Sigmoid colon (tissue), 6 donors: ENCODE measurements at regions not wholly inside any gene's neighbourhood (a gene's known extent, or its start where the extent isn't known, plus 50 kb on each side); places are given as distances from the start of the nearest gene placed in this dataset.

Experiments used
- DNase-seq: peaks from one replicate; pipeline ENCODE4 v3.0.0-alpha.2; 2019
- H3K27ac ChIP-seq, 4 donors: fragments of 200-600 bp; sonication (generic); one replicate each; pipeline ENCODE4 v1.5.1; 2016 to 2019; ENCODE audit warnings: mild to moderate bottlenecking in 1 of 4
- H3K27me3 ChIP-seq, 3 donors: fragments of 200-600 bp; sonication (generic); one replicate each; pipeline ENCODE4 v1.5.1; 2019; ENCODE audit warnings: mild to moderate bottlenecking in 1 of 3
- H3K36me3 ChIP-seq, 4 donors: fragments of 200-600 bp; sonication (generic); one replicate each; pipeline ENCODE4 v1.5.1; 2016 to 2019
- H3K4me1 ChIP-seq, 4 donors: fragments of 200-600 bp; sonication (generic); one replicate each; pipeline ENCODE4 v1.5.1; 2017 to 2019
- H3K4me3 ChIP-seq, 4 donors: fragments of 200-600 bp; sonication (generic); one replicate each; pipeline ENCODE4 v1.5.1; 2017 to 2019; ENCODE audit warnings: mild to moderate bottlenecking in 2 of 4, moderate library complexity in 1 of 4
- H3K9me3 ChIP-seq, 4 donors: fragments of 200-600 bp in 3 of 4; sonication (generic) in 3 of 4; one replicate each; pipeline versions ENCODE4 v1.5.1 to v1.6.1; 2013 to 2019
- EP300 ChIP-seq, 4 donors: sonication (generic); formaldehyde crosslinking; IDR thresholded peaks; one replicate each; pipeline ENCODE4 v1.6.1; 2017; ENCODE audit warnings: antibody characterized with exemption in 4 of 4
- POLR2A ChIP-seq, 2 donors: fragments of 450-650 bp; IDR thresholded peaks; one replicate each; pipeline ENCODE4 v1.6.1; 2016; ENCODE audit warnings: antibody characterized with exemption in 2 of 2, mild to moderate bottlenecking in 2 of 2, moderate library complexity in 2 of 2
- POLR2AphosphoS5 ChIP-seq, 4 donors: sonication (generic); formaldehyde crosslinking; IDR thresholded peaks; one replicate each; pipeline ENCODE4 v1.6.1; 2017; ENCODE audit warnings: antibody characterized with exemption in 4 of 4
- WGBS, 2 donors: extraction: QIAGEN DNeasy Blood & Tissue Kit; methylation state at CpG; one replicate each; pipeline ENCODE4 v1.1.7; 2013; 5-methylcytosine and 5-hydroxymethylcytosine counted together
- intact Hi-C: fragments of 100-400 bp; cut with DNase I; formaldehyde crosslinking; loops from one replicate; pipeline ENCODE4 v1.15.1; 2023
- TF ChIP-seq, protein P1 (sequence below), 4 experiments: fragments of 450-650 bp in 3 of 4; fragments of 200-600 bp in 1 of 4; IDR thresholded peaks; one replicate each; pipeline ENCODE4 v1.5.1; 2016 to 2019; ENCODE audit warnings: antibody characterized with exemption in 4 of 4, mild to moderate bottlenecking in 3 of 4, moderate library complexity in 2 of 4
- donor health status: healthy with polysubstance abuse.
- donor health status: healthy.

DNA sequence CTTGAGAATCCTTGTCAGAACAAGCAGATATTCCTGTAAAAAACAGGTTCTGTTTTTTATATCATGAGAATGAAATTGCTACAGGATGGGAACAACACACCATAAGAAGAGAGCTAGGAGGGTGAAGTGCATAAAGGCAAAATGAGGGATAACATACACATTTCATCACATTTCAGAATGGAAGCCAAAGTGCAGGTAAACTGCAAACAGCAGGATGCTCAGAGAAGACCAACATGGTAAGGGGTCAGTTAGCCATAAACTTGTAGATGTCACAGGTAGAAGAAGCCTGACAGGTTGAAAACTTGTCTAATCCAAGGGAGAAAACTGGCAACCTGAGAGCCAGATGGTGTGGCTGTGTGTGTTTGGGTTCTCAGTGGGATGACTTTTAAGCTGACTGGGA is 88.9 kb upstream of the FAT1 start:
- Histone ChIP-seq H3K4me1 (peaks cover 0 to under 1% (median 0%) of the 10 kb centered on the region in 4 donors), H3K36me3 (no peaks in the 10 kb centered on the region), H3K27me3 (no peaks in the 10 kb centered on the region), H3K27ac (no peak overlapping the region), H3K9me3 (no peaks in the 10 kb centered on the region), H3K4me3 (no peak overlapping the region)
- TF ChIP-seq, protein P1, sequence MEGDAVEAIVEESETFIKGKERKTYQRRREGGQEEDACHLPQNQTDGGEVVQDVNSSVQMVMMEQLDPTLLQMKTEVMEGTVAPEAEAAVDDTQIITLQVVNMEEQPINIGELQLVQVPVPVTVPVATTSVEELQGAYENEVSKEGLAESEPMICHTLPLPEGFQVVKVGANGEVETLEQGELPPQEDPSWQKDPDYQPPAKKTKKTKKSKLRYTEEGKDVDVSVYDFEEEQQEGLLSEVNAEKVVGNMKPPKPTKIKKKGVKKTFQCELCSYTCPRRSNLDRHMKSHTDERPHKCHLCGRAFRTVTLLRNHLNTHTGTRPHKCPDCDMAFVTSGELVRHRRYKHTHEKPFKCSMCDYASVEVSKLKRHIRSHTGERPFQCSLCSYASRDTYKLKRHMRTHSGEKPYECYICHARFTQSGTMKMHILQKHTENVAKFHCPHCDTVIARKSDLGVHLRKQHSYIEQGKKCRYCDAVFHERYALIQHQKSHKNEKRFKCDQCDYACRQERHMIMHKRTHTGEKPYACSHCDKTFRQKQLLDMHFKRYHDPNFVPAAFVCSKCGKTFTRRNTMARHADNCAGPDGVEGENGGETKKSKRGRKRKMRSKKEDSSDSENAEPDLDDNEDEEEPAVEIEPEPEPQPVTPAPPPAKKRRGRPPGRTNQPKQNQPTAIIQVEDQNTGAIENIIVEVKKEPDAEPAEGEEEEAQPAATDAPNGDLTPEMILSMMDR (IDR thresholded peaks at IDR 0.05) = no peak
- TF ChIP-seq EP300 (IDR thresholded peaks at IDR 0.05) (no peak), POLR2AphosphoS5 (IDR thresholded peaks at IDR 0.05) (no peak), POLR2A (IDR thresholded peaks at IDR 0.05) (no peak)
- DNase-seq = no peak
- intact Hi-C loops = no loop called here

DNA sequence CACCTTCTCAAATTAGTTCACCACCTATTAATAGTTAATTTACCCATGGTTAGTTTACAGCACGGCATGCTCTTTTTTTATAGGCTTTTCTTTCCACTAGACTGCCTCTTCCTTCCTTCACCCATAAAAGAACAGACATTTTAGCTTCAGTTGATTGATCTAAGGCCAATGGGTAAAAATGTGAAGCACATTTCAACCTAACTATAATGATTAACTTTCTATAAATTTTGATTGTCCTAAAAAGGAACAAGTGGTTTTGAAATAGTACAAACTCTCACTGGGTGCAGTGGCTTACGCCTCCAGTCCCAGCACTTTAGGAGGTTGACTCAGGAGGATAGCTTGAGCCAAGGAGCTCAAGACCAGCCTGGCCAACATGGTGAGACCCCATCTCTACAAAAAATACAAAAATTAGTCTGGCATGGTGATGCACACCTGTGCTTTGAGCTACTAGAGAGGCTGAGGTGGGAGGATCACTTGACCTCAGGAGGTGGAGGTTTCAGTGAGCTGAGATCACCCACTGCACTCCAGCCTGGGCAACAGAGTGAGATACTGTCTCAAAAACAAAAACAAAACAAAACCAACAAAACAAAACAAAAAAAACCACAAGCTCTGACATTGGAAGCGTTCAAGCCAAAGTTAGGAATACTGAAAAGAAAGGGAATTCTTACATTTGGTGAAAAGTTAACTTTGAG is 89.9 kb upstream of the FAT1 start:
- Histone ChIP-seq H3K4me3 (no peak overlapping the region), H3K27ac (no peak overlapping the region), H3K27me3 (no peaks in the 10 kb centered on the region), H3K9me3 (no peaks in the 10 kb centered on the region), H3K4me1 (no peaks in the 10 kb centered on the region), H3K36me3 (no peaks in the 10 kb centered on the region)
- 47 to 67% methylated on average over 3 of the region's 3 CpGs for WGBS, 2 donors
- TF ChIP-seq POLR2A (IDR thresholded peaks at IDR 0.05) (no peak), EP300 (IDR thresholded peaks at IDR 0.05) (no peak), POLR2AphosphoS5 (IDR thresholded peaks at IDR 0.05) (no peak)
- TF ChIP-seq, protein P1 (IDR thresholded peaks at IDR 0.05) = no peak
- DNase-seq = no peak
- intact Hi-C loops = no loop called here

DNA sequence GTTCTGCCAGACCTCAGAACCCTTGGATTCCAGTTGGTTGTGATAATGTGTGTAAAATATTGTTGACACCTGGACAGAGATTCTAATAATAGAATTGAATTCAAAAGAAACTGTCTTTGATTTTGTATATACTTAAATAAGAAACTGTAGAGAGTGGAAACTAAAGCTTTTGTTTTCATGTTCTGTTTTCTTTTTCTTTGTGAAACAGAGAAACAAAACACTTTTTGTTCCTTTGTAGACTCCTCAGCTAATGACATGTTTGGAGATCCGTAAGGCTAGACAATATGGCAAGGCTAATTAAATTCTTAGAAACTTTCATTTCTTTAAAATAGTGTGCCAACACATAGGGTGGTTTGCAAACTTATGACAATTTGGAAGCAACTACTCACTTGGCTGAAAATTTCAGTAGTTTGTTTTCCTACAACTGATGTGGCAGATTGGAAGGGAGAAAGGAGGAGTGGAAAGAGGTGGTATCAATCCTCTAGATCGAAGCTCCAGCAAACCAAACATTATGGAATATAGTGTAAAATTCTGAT is 90.9 kb upstream of the FAT1 start:
- Histone ChIP-seq H3K36me3 (no peaks in the 10 kb centered on the region), H3K9me3 (no peaks in the 10 kb centered on the region), H3K4me3 (no peak overlapping the region), H3K4me1 (no peaks in the 10 kb centered on the region), H3K27ac (no peak overlapping the region), H3K27me3 (no peaks in the 10 kb centered on the region)
- no peak for DNase-seq
- TF ChIP-seq POLR2AphosphoS5 (IDR thresholded peaks at IDR 0.05) = no peak
- TF ChIP-seq EP300 (IDR thresholded peaks at IDR 0.05) = no peak
- TF ChIP-seq POLR2A (IDR thresholded peaks at IDR 0.05) = no peak
- TF ChIP-seq, protein P1 (IDR thresholded peaks at IDR 0.05) = no peak
- WGBS, 2 donors = 39 to 46% methylated on average over 2 of the region's 2 CpGs
- intact Hi-C loops = no loop called here

DNA sequence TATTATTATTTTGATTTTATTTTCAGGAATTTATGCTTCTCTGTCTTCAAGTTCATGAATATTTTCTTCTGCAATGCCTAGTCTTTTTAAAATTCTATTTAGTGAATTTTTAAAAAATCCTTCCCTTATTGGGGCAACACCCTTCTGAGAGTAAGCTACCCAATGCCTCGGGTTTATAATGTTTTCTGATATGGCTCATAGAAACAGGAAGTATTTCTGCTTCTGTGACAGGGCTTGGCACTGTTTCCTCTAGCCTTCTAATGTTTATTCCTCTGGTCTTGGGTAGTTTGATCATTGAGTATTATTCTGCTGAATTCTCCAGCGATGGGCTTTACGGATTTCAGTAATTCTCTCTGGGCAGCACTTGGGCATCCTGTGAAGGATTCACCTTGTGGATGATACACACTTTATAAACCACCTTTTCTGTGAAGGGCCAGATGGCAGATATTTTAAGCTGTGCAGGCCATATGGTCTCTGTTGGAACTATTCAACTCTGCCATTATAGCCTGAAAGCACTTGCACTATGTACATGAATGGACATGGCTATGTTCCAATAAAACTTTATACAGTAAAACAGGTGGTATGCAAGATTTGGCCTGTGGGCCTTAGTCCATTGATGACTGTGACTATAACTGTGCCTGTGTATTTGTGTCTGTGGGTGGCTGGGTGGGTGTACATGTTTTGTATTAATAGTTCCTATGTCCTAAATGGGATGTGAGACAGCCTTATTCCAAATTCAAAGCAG is 95.9 kb upstream of the FAT1 start:
- Histone ChIP-seq H3K4me1 (peaks cover 0 to 8% (median 4%) of the 10 kb centered on the region in 4 donors), H3K9me3 (no peaks in the 10 kb centered on the region), H3K36me3 (no peaks in the 10 kb centered on the region), H3K27me3 (no peaks in the 10 kb centered on the region), H3K4me3 (no peak overlapping the region), H3K27ac (no peak overlapping the region)
- WGBS, 2 donors = 32 to 64% methylated on average over 3 of the region's 3 CpGs
- TF ChIP-seq POLR2A (IDR thresholded peaks at IDR 0.05) = no peak
- TF ChIP-seq, protein P1 (IDR thresholded peaks at IDR 0.05) = no peak
- TF ChIP-seq EP300 (IDR thresholded peaks at IDR 0.05) = no peak
- TF ChIP-seq POLR2AphosphoS5 (IDR thresholded peaks at IDR 0.05) = no peak
- intact Hi-C loops = no loop called here
- no peak for DNase-seq
